RWPE1 (cell line): ENCODE measurements at regions not wholly inside any gene's neighbourhood (a gene's known extent, or its start where the extent isn't known, plus 50 kb on each side); places are given as distances from the start of the nearest gene placed in this dataset.

Experiments
- CTCF ChIA-PET: fragments of 350-600 bp; sonication (Branson Sonifier 250); formaldehyde crosslinking; extraction: SDS; loops from one replicate; lab custom pipeline; 2021; lab: Yijun Ruan, JAX
- POLR2A ChIA-PET: fragments of 400-600 bp; formaldehyde crosslinking; extraction: SDS; loops from one replicate; lab custom pipeline; 2020; ENCODE audit warnings: antibody characterized with exemption; ENCODE audit not compliant: low non-redundant PET; lab: Yijun Ruan, JAX
- DNase-seq: peaks from one replicate; pipeline ENCODE4 v3.0.0; 2012; ENCODE audit warnings: low spot score
- H3K27ac ChIP-seq: fragments of 450-650 bp; 2 replicates; pipeline ENCODE4 v1.5.1; 2017
- CTCF ChIP-seq: fragments of 450-650 bp; conservative IDR thresholded peaks from 2 replicates; pipeline ENCODE4 v1.5.1; 2017; ENCODE audit warnings: low read depth, mild to moderate bottlenecking

GRCh38 chr4:25487155-25487554 lies 110.1 kb downstream of the ANAPC4 start:
- no peak for DNase-seq
- no peak overlapping the region for H3K27ac ChIP-seq
- POLR2A ChIA-PET, result no interaction called here
- CTCF ChIA-PET, result no interaction called here
- TF ChIP-seq CTCF, result no peak

GRCh38 chr4:25489253-25489797 lies 112.3 kb downstream of the ANAPC4 start:
- TF ChIP-seq CTCF, result no peak
- CTCF ChIA-PET, result no interaction called here
- no peak for DNase-seq
- H3K27ac ChIP-seq, result no peak overlapping the region
- POLR2A ChIA-PET, result no interaction called here

- no peak for TF ChIP-seq CTCF
- ChIA-PET CTCF (interaction anchor here (0.7 kb wide), 1 partner anchor 46 kb away, joined by 3 read pairs; no protein-coding TSS in a partner anchor), POLR2A (no interaction called here)
- no peak for DNase-seq
- no peak overlapping the region for H3K27ac ChIP-seq
Measured at GRCh38 chr4:25493466-25493865, 116.4 kb downstream of the ANAPC4 start.

- TF ChIP-seq CTCF, result no peak
- POLR2A ChIA-PET, result no interaction called here
- H3K27ac ChIP-seq, result no peak overlapping the region
- CTCF ChIA-PET, result no interaction called here
- no peak for DNase-seq
Measured at GRCh38 chr4:25494166-25494565, 117.1 kb downstream of the ANAPC4 start.

- ChIA-PET CTCF (interaction anchor here (0.6 to 1.0 kb wide), 2 partner anchors 15 to 1066 kb away, joined by 3 to 4 read pairs; no protein-coding TSS in a partner anchor), POLR2A (no interaction called here)
- TF ChIP-seq CTCF, result no peak
- DNase-seq, result no peak
- H3K27ac ChIP-seq, result no peak overlapping the region
Measured at GRCh38 chr4:25500626-25501316, 123.7 kb downstream of the ANAPC4 start.

- no peak overlapping the region for H3K27ac ChIP-seq
- POLR2A ChIA-PET, result no interaction called here
- CTCF ChIA-PET, result no interaction called here
- DNase-seq, result no peak
- no peak for TF ChIP-seq CTCF
Measured at GRCh38 chr4:25502115-25502514, 125.1 kb downstream of the ANAPC4 start.
